Dedifferentiated amniotic fluid mesenchymal stem cell (primary cell): ENCODE measurements at regions not wholly inside any gene's neighbourhood (a gene's known extent, or its start where the extent isn't known, plus 50 kb on each side); places are given as distances from the start of the nearest gene placed in this dataset.

Source experiments
- DNase-seq: peaks from one replicate; pipeline ENCODE4 v3.0.0-alpha.2; 2016; ENCODE audit errors: extremely low spot score

DNA sequence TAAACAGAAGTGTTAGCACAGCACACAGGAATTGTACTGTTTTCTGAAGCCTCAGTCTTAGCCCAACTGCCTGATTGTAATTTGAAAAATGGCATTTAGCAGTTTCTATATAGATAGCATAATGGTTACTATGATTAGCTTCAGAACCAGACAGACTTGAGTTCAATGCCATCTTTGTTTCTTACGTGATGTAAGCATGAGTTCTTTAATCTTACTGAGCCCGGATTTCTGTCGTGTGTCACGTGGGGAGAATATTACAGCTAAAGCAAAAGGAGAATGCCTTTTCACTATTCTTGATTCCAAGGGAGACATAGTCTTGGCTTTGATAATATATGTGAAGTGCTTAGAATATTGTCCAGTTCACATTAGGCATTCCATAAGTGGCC is 407.3 kb downstream of the STIM2 start:
- no peak for DNase-seq

DNA sequence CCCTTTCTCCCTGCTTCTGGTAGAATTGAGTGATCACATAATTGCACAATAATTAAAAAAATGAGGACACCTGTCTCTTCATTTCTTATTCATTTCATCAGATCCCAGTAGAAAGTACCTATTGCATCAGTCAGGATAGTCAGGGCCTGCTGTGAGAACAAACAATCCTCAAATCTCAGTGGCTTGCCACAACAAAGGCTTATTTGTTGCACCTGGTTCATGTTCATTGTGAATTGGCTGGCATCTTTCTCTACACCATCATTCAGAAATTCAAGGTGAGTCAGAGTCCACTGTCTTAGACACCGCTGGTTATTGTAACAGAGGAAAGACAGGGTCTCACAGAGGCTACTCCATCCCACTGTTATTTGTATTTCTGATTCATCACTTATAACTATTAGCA is 409.8 kb downstream of the STIM2 start:
- no peak for DNase-seq

DNA sequence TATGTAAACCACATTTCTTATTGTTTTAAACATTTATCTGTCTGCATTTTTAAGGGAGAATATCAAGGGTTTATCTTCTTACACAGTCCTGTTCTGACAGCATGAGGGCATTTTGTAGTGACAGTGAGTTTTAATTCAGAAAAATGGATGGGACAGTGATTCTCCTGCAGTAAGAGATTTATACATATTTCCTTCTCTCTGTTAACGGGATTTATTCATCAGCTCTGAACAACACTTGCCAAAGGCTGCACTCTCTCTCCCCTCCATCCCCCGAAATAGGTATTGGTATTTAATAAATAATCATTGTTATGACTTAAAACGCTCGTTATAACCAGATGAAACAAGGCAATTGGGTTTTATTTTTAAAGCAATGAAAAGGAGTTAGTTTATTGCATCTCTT is 410.9 kb downstream of the STIM2 start:
- no peak for DNase-seq

DNA sequence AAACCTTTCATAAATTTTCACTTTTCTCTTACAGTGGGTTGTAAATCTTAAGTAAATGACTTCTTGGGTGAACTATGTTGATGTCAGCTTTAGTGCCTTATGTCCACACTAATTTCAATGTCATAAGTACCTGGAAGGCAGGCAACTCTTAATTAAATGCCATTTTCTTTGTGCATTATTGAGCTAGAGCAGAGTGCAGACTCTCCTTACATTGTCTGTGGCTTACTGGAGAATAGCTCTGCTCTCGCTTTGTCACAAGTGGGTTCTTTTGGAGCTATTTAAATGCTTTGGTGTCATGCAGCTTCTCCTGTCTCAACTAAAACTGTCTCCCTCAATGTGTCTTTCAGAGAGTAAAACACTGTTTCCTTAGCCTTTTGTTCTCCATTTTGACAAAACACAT is 411.6 kb downstream of the STIM2 start:
- no peak for DNase-seq

DNA sequence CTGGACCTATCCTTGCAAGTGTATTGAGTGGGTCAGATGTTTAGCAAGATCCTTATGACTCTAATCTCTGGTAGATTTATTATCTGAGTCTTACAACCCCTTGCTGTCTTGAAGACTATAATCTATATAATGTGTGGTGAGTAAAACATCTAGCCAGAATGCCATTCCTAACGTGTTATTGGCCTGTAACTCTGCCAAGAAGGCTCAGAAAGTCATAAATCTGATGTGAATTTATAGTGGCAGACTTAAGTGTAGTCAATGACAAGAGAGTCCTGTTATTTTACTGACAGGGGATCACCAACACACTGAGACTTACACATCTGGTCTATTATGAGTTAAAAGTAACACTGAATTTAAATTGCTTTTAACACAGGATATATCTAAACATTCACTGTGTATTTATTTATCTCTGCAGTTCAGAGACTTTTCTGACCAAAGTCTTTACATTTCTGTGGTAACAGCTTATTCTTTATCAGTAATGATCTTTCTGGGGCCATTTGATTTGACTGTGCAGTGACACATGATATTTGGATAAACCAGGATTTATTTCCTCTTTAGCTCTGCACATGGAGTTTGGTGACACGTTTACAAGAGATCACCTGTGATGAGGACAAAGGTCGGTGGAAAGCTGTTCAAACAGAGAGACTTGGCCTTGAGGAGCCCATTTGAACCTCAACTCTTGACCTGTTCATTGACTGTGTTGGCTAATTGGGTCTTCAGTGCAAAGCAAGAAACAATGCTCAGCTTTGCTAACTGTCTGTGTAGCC is 415.8 kb downstream of the STIM2 start:
- DNase-seq, result no peak

DNA sequence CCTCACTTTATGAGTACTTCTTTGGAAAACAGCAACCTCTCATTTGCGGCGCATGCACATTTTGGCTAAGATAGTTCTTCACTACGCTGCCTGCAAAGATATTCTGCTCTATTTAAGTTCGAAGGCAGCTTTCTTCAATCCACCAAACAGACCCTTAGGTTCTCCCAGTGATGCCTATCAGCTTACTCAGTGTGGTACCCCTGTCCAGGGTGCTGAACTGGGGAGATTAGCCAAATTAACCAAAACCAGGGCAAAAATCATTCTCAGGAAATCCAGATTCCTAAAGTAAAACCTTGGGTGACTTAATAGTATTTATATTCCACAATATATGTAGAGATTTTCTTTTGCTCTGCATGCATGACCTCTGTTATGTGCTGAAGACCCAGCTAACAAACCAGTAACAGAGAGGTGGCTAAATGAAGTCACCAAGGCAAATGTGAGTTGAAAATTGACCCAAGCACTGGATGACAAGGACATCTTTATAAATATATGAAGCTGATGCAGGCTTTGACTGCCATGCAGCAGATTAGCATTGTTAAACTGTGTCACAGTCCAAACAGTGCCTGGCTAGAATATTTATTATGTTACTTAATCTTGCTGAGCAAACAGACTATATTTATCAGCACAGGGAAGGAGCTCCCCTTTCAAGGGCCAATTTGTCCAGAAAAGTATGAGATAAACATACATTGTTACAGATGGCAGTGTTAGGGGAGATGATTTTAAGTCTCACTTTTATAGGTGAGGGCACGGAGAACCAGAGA is 418.2 kb downstream of the STIM2 start:
- no peak for DNase-seq

DNA sequence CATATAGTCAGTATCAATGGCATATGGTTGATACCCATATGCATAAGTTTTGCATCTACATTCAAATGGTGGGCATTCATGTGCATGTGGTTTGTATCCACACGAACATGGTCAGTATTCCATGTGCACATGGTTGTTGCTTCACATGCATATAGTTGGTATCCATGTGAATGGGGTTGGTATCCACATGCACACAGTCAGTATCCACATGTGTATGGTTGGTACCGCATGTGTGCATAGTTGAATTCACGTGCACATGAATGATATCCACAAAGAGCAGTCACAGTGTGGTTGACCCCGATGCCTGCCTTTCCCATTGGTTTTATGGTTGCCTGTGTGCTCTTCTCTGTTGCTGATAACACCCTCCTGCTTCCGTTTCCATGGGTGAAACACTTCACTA is 427.9 kb downstream of the STIM2 start:
- DNase-seq, result no peak

DNA sequence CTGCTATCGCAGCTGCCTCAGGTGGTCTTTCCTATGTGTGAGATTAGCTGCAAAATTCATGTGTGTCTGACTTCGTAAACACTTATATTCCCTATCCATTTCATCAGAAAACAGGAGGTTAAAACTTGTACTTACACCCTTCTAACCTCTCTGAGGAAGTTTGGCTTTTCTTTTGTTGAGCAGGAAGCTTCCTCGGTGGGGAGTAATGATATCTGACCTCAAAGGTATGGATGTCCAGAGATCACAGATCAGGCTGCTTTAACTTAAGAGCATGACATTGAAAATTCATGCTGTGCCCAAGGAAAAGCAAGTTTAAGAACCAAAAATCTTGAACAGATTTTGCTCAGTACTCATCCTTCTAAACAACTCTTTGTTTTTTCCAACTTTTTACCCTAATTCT is 429.1 kb downstream of the STIM2 start:
- no peak for DNase-seq

DNA sequence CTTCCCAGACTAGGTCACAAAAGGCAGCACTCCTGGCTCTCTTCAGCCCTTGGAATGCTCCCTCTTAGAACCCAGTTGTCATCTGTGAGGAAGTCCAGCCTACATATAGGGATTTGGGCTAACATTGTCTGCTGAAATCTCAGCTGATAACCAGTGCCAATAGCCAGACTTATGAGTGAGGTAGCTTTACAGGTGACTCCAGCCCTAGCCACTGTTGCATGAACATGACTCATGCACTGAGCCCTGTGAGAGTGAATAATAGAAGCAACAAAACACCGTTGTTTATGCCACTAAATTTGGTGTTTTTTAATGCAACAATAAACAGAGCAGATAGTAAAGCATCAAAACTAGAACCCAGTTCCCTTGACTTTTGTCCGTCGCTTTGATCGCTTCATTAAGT is 433.2 kb downstream of the STIM2 start:
- no peak for DNase-seq

DNA sequence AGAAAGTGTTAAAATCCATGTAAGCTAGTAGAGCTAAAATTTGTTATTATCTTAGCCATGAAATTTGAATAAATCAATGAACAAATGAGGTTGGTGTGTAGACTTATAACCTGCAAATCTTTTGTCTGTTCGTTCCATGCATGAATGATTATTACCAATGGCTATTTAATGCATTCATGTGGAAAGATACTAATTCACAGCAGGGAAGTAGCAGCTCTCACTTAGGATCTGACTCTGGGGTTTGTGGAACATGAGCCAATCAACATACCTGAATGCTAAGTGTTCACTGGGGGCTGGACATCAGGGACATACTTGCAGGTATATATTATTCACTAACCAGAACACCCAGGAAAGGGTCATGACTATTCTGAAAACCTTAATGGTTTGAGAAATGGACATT is 444.1 kb downstream of the STIM2 start:
- no peak for DNase-seq

DNA sequence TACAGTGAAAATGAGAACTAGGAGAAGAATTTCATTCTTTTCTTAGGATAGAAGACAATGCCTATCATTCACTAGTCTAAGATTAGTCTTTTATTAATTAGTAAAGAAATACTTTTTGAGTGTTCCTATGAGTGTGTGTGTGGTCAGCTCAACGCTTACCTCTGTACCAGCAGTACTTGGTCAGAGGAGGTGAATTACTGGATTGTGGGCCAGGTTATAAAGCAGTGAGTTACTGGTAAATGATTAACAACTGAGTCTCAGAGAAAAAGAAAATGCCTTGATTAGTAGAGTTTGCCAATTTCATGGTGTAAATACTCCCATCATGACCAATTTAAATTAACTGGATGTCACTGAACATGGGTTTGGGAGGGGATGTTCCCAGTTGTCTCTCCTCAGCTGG is 444.6 kb downstream of the STIM2 start:
- no peak for DNase-seq

DNA sequence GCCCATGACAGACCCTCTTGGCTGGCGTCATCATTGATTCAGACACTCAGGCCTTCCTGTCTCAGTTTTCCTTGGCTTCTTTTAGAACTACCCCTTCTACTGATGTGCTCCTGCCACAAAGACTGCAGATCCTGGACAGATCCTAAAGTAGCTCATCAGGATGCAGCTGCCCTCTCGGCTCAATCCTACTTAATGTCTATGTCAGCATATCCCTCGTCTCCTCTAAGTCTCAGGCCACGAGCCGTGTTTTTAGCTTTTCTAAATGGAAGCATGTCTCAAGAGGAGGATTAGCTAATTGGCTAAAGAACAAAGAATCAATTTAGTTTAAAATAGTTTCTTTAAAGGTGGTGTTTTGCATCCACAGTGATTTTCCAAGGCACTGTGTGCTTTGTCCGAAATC is 447.7 kb downstream of the STIM2 start:
- DNase-seq, result no peak

DNA sequence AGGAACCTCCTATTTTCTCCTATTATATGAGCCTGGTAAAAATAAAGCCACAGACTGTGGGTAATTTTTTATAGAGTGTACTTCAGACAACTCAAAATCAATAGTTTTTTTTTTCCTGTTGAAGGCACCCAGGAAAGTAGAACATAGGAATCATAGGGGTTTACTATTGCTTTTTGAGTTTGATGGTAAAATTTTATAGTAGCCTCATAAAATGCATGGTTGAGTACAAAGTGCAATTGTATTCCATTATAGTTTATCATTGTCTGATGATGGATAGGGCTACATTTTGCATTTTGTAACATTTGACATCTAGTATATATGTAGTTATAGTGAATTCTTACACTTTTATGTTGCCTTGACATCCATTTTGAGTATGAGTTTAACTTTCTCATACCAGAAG is 455.0 kb downstream of the STIM2 start:
- no peak for DNase-seq

DNA sequence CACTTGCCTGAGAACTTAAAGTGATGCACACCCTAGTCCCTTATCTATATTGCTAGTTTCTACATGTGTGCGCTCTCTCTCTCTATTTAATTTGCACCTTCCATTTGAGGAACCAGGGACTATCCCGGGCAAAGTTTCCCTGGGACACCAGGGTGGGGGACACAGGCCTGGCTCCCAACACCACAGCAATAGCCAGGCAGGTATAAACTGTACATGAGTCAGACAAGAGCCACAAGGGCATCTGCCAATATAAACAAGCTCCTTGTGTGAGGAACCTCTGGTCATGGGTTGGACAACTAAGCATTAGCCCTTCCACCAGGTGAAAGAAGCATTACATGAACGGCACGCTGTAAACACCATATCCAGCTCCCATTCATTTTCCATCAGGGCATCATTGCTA is 455.5 kb downstream of the STIM2 start:
- no peak for DNase-seq

DNA sequence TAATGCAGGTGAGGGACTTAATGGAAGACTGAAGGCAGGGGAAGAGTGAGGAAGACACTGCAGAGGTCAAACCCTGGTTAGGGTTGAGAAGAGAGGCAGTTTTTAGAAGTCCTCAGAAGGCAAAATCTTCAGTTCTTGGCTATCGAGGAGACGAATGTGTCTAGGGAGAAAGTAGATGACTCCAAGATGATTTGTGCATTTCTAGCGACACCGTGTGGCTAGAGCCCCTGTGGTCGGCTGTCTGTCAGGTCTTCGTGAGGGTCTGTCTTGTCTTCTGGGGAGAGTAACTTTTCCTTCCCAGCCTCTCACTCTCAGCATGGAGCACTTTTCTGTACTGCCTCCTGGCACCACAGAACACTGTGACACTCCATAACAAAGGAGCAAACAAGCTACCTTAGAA is 458.1 kb downstream of the STIM2 start:
- DNase-seq, result no peak

DNA sequence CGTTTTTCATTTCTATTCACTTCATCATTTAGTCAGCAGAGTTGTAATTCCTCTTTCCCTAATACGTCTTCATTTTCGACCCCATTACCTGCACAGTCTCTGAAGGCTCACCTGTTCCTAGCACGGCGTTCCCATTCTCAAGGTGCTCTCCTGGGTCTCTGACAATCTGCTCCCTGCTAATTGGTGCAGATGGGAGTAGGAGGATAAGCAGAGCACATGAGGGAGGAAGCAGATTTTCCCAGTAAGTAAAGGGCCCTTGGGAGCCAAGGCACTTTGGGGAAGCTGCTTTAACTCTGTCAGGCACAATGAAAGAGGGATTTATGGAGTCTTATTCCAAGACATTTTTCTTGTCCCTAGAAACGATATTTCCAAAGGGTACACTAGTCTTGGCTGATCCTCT is 466.4 kb downstream of the STIM2 start:
- no peak for DNase-seq

DNA sequence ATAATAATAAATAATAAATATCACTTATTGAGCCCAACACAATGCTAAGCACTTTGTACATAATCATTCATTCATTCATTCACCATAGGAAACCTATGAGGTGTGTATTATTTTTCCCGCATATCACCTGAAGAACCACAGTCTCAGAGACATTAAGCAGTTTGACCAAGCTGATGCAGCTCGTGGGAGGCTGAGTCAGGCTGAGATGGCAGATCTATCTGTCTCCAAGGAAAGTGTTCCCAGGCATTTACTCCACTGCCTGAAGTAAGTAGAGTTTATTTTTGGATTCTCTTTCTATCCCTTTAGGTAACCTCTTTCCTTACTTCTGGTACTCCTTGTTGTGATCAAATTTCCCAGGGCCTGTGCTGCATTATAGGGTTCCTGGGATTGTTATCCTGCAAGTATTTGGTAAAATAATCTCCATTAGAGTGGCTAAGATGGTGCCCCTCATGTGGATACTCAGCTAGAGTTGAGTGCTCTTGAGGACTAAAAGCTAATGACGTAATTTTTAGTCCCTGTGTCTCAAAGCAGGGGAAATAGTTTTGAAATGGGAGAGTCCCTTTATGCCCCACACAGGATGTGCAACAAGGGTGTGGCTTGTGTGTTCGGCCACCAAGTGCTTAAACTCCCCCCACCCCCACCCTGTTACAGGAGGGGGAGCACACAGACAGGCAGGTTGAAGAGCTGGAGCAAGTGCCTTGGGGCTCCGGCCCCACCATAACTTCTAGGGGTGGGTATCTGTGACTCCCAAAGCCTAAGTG is 467.0 kb downstream of the STIM2 start:
- DNase-seq, result no peak

DNA sequence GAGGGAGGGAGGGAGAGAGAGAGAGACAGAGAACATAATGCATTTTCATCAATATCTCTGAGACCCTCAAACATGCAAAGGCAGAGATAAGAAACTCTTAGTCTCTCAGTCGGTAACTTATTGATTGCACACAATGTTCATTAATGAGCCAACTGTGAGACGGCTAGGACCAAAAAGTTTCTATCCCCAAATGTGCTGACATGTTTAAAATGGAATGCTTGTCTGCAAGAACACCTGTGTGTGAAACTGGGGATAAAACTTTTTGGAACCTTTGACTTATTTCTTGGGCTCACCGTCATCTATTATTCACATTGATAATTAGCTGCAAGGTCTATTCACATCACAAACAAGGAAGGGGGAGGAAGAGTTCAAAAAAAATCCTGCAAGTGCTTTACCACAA is 477.9 kb downstream of the STIM2 start:
- no peak for DNase-seq

DNA sequence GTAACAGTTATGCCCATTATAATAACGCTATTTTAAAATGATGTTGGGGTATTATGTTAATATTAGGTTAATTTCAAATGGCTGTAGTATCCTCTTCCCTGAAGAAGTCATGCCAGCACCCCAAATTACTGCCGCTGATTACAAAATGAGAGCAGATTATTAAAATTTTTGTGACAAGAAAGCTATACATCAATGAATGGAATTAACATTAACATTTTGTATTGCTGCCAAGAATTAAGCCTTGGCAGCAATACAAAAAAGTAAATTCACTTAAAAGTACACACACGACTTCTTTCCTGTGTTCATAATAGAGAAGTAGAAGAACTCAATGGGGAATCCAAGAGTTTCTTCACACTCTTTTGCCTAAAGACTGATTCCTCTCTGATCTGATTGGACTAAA is 482.8 kb downstream of the STIM2 start:
- DNase-seq, result no peak

DNA sequence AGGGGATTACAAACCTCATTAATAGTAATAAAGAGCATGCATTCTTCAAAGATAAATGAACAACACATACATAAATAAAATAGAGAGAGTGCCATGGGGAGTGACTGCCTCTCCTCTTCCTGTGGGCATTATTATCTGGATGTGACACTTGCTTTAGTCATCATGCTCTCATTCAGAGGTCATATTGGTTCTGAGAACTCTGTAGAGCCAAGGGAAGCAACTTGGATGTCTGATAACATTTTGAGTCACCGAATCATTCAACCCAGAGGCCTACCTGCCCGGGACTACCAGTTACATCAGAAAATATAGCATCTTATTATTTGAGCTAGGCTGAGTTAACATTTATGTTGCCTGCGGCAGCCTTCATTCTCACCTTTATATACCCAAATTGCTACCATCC is 489.5 kb downstream of the STIM2 start:
- no peak for DNase-seq

DNA sequence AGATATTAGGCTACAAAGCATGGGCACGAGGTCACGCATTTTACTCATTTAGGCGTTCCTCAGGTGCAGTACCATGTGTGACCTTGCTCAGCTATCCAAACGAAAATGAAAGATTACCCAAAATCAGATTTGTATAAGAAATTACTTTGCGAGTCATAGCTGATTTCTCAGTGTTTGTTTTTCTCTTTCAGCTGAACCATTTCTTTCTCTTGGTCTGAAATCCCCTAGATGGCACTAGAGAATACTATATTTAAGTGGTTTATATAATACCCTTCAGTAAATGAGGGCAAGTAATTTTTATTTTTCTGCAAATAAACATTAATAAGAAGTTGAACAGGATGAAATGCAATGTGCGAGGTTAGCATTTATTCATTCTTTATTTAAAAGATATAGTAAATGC is 496.6 kb downstream of the STIM2 start:
- peak; percentile 27 for DNase-seq

DNA sequence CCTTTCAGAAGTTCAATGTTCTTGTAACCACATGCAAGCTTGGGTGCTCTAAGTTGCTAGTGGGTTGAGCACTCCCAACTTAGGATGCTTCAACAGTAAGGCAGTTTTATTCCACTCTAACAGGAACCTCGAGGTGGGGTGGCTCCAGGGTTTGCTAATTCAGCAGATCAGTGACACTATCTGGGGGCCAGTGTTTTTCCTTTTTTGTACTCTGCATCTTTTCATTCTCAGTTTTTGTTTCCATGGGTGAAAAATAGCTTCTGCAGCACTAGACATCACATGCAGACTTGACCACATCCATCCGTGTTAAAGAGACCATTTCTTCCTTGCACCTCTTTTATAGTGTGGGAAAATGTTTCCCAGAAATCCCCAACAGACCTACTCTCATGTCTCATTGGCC is 497.6 kb downstream of the STIM2 start:
- no peak for DNase-seq

DNA sequence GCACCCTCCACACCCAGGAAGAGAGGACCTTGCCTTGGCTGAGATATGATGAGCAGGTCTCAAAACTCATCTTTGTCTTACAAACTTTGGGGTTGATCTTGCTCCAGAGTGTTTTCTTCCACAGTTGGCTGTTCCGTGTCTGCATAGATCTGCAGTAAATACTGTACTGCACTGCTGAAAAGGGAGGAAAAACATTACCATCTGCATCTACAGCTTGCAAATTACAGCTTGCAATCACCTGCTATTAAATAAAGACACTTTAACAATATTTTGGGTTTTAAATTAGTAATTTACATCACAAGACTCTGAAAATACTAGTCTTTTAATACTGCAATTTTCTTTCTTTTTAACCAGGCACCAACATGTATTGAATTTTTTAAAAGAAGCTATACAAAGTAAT is 499.5 kb downstream of the STIM2 start:
- DNase-seq, result no peak
